Smooth muscle cell (in vitro differentiated cells): ENCODE measurements at regions not wholly inside any gene's neighbourhood (a gene's known extent, or its start where the extent isn't known, plus 50 kb on each side); places are given as distances from the start of the nearest gene placed in this dataset.

ENCODE experiments used
- DNase-seq: peaks from one replicate; lab custom pipeline; 2025; ENCODE audit not compliant: unreplicated experiment; lab: John Stamatoyannopoulos, UW
- H2AFZ ChIP-seq: fragments of 200-600 bp; sonication (generic); 2 replicates; pipeline ENCODE4 v1.6.0; 2016; ENCODE audit warnings: antibody characterized with exemption, low read depth, mild to moderate bottlenecking
- H3F3A ChIP-seq: fragments of 200-600 bp; sonication (generic); 2 replicates; pipeline ENCODE4 v1.6.0; 2017; ENCODE audit warnings: antibody characterized with exemption, low read depth
- H3K27ac ChIP-seq: fragments of 200-600 bp; sonication (generic); 2 replicates; pipeline ENCODE4 v1.5.1; 2016; ENCODE audit warnings: low read depth, mild to moderate bottlenecking
- H3K27me3 ChIP-seq: fragments of 200-600 bp; sonication (generic); 2 replicates; pipeline ENCODE4 v1.6.1; 2016; ENCODE audit warnings: low read depth, mild to moderate bottlenecking
- H3K36me3 ChIP-seq: fragments of 200-600 bp; sonication (generic); 2 replicates; pipeline ENCODE4 v1.5.1; 2016; ENCODE audit warnings: low read depth
- H3K4me1 ChIP-seq: fragments of 200-600 bp; sonication (generic); 2 replicates; pipeline ENCODE4 v1.5.1; 2016; ENCODE audit warnings: low read depth
- H3K4me2 ChIP-seq: fragments of 200-600 bp; sonication (generic); 2 replicates; pipeline ENCODE4 v1.6.0; 2016; ENCODE audit warnings: mild to moderate bottlenecking
- H3K4me3 ChIP-seq: fragments of 200-600 bp; sonication (generic); 2 replicates; pipeline ENCODE4 v1.5.1; 2016; ENCODE audit warnings: mild to moderate bottlenecking
- H3K79me2 ChIP-seq: fragments of 200-600 bp; sonication (generic); 2 replicates; pipeline ENCODE4 v1.6.0; 2016; ENCODE audit warnings: low read depth, mild to moderate bottlenecking
- H3K9ac ChIP-seq: fragments of 200-600 bp; sonication (generic); 2 replicates; pipeline ENCODE4 v1.6.0; 2016; ENCODE audit warnings: low read depth
- H3K9me3 ChIP-seq: fragments of 200-600 bp; sonication (generic); replicated peaks from 2 replicates; pipeline ENCODE4 v1.5.1; 2016; ENCODE audit warnings: low read depth
- H4K20me1 ChIP-seq: fragments of 200-600 bp; sonication (generic); 2 replicates; pipeline ENCODE4 v1.6.0; 2016; ENCODE audit warnings: low read depth
- WGBS: methylation state at CpG from one replicate; pipeline ENCODE4 v1.1.7; 2016; ENCODE audit warnings: low lambda C conversion rate; 5-methylcytosine and 5-hydroxymethylcytosine counted together
- TF ChIP-seq, protein P1 (sequence below): fragments of 200-600 bp; sonication (generic); IDR thresholded peaks from 2 replicates; pipeline ENCODE4 v1.5.1; 2017; ENCODE audit warnings: borderline replicate concordance, mild to moderate bottlenecking, antibody characterized with exemption; ENCODE audit not compliant: insufficient read depth, poor library complexity, severe bottlenecking

DNA sequence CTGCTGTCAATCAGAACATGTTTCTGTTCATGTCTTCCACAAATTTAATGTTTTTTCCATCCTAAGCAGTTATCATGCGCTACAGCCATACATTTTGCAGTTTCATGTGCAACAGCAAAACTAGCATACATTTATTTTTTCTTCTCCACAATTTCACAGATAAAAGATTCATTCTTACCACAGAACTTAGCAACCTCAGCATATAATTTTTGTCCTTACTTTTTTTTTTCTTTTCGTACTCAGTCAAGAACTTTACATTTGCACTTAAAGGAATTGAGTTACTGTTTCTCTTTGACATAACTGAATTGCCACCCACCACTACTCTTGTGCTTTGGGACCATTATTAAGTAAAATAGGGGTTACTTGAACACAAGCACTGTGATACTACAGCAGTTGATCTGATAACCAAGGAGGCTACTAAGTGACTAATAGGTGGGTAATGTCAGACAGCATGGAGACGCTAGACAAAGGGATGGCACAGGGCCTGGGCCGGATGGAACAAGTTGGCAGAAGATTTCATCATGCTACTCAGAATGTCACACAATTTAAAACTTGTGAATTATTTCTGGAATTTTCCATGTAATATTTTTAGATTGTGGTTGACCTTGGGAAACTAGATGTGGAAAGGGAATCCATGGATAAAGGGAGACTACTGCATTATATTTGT is 50.2 kb upstream of the LHX8 start:
- peak overlapping the region; percentile 9 for H3K4me2 ChIP-seq
- H3K79me2 ChIP-seq, result no peaks in the 10 kb centered on the region
- H3K27ac ChIP-seq, result no peak overlapping the region
- H3K9ac ChIP-seq, result no peak overlapping the region
- H2AFZ ChIP-seq, result no peak overlapping the region
- TF ChIP-seq, protein P1, sequence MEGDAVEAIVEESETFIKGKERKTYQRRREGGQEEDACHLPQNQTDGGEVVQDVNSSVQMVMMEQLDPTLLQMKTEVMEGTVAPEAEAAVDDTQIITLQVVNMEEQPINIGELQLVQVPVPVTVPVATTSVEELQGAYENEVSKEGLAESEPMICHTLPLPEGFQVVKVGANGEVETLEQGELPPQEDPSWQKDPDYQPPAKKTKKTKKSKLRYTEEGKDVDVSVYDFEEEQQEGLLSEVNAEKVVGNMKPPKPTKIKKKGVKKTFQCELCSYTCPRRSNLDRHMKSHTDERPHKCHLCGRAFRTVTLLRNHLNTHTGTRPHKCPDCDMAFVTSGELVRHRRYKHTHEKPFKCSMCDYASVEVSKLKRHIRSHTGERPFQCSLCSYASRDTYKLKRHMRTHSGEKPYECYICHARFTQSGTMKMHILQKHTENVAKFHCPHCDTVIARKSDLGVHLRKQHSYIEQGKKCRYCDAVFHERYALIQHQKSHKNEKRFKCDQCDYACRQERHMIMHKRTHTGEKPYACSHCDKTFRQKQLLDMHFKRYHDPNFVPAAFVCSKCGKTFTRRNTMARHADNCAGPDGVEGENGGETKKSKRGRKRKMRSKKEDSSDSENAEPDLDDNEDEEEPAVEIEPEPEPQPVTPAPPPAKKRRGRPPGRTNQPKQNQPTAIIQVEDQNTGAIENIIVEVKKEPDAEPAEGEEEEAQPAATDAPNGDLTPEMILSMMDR, result no peak
- DNase-seq, result no peak
- H3K27me3 ChIP-seq, result no peaks in the 10 kb centered on the region
- no peak overlapping the region for H3K4me3 ChIP-seq
- H3K36me3 ChIP-seq, result no peaks in the 10 kb centered on the region
- no peaks in the 10 kb centered on the region for H4K20me1 ChIP-seq
- H3K9me3 ChIP-seq, result no peaks in the 10 kb centered on the region
- peaks cover 11% of the 10 kb centered on the region for H3K4me1 ChIP-seq
- 43% methylated on average over 4 of the region's 4 CpGs for WGBS
- no peaks in the 10 kb centered on the region for H3F3A ChIP-seq
